Upper lobe of left lung (tissue), 6 donors: ENCODE measurements at regions not wholly inside any gene's neighbourhood (a gene's known extent, or its start where the extent isn't known, plus 50 kb on each side); places are given as distances from the start of the nearest gene placed in this dataset.

Experiments
- ATAC-seq, 2 donors: fragments of 200-7000 bp; cut with Tn5 transposase; one replicate each; pipeline ENCODE4 v1.9.1; 2022; ENCODE audit warnings: mild to moderate bottlenecking in 2 of 2, moderate library complexity in 2 of 2; ENCODE audit not compliant: low FRiP score in 2 of 2
- DNase-seq, 2 donors: peaks; one replicate each; pipeline ENCODE4 v3.0.0-alpha.2; 2019 to 2020
- H3K27ac ChIP-seq, 4 donors: fragments of 200-600 bp; sonication (generic); one replicate each; pipeline ENCODE4 v1.5.1; 2016 to 2019
- H3K27me3 ChIP-seq, 4 donors: fragments of 200-600 bp; sonication (generic); one replicate each; pipeline ENCODE4 v1.5.1; 2017 to 2019
- H3K36me3 ChIP-seq, 4 donors: fragments of 200-600 bp; sonication (generic); one replicate each; pipeline ENCODE4 v1.5.1; 2016 to 2019
- H3K4me1 ChIP-seq, 4 donors: fragments of 200-600 bp; sonication (generic); one replicate each; pipeline ENCODE4 v1.5.1; 2018 to 2019
- H3K4me3 ChIP-seq, 4 donors: fragments of 200-600 bp; sonication (generic); one replicate each; pipeline ENCODE4 v1.5.1; 2017 to 2019; ENCODE audit warnings: mild to moderate bottlenecking in 2 of 4, moderate library complexity in 1 of 4
- H3K9me3 ChIP-seq, 4 donors: fragments of 200-600 bp; sonication (generic); one replicate each; pipeline ENCODE4 v1.5.1; 2018 to 2019
- CTCF ChIP-seq, 6 experiments: fragments of 450-650 bp in 4 of 6; fragments of 200-600 bp in 2 of 6; sonication (generic) in 2 of 6; IDR thresholded peaks; one replicate each; pipeline ENCODE4 v1.5.1; 2016 to 2019; ENCODE audit warnings: antibody characterized with exemption in 6 of 6
- EP300 ChIP-seq, 4 donors: sonication (generic); formaldehyde crosslinking; IDR thresholded peaks; one replicate each; pipeline ENCODE4 v1.5.1; 2017; ENCODE audit warnings: antibody characterized with exemption in 4 of 4, control low read depth in 2 of 4
- POLR2A ChIP-seq, 4 donors: fragments of 450-650 bp; IDR thresholded peaks; one replicate each; pipeline ENCODE4 v1.5.1; 2016 to 2017; ENCODE audit warnings: antibody characterized with exemption in 4 of 4, mild to moderate bottlenecking in 2 of 4
- POLR2AphosphoS5 ChIP-seq, 2 donors: sonication (generic); formaldehyde crosslinking; IDR thresholded peaks; one replicate each; pipeline ENCODE4 v1.5.1; 2017; ENCODE audit warnings: antibody characterized with exemption in 2 of 2
- WGBS, 2 donors: methylation state at CpG; one replicate each; pipeline ENCODE4 v1.1.5; 2017 to 2018; 5-methylcytosine and 5-hydroxymethylcytosine counted together
- donor health status: DM: no; HTN: no; CAD: no; lungs with moderate emphysema.
- donor health status: DM: no; HTN: yes; CAD: no; lungs with severe emphysema.

GRCh38 chr14:62244221-62244620 lies 482.0 kb downstream of the SNAPC1 start:
- Histone ChIP-seq H3K27me3 (no peaks in the 10 kb centered on the region), H3K4me3 (no peak overlapping the region), H3K36me3 (no peaks in the 10 kb centered on the region), H3K4me1 (no peaks in the 10 kb centered on the region), H3K27ac (no peak overlapping the region), H3K9me3 (no peaks in the 10 kb centered on the region)
- TF ChIP-seq EP300 (IDR thresholded peaks at IDR 0.05) (no peak), POLR2AphosphoS5 (IDR thresholded peaks at IDR 0.05) (no peak), CTCF (IDR thresholded peaks at IDR 0.05) (no peak), POLR2A (IDR thresholded peaks at IDR 0.05) (no peak)
- WGBS, 2 donors, result 81 to 88% methylated on average over 1 of the region's 1 CpG
- DNase-seq (no peak), ATAC-seq (no peak)

DNA sequence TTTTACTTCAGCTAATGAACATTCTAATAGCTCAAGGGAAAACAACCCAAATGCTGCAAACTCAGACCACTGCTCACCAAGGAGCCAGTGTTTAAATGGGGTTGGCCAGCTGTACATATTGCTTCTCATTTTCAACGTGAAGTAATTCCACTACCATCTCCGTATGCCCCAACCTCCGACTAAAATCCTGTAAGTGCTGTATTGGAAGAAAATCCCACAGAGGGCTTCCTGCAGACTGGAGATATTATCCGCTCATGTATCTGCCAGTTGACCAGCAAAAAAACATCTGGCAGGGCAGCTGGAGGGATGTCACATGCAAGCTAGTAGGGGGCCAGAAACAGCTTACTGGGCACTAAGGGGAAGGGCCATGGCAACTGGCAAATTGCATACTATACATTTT lies 485.0 kb downstream of the SNAPC1 start:
- no peak for DNase-seq
- Histone ChIP-seq H3K27me3 (no peaks in the 10 kb centered on the region), H3K36me3 (no peaks in the 10 kb centered on the region), H3K27ac (no peak overlapping the region), H3K4me1 (no peaks in the 10 kb centered on the region), H3K9me3 (no peaks in the 10 kb centered on the region), H3K4me3 (no peak overlapping the region)
- WGBS, 2 donors, result 81% methylated on average over 4 of the region's 4 CpGs
- no peak for TF ChIP-seq CTCF (IDR thresholded peaks at IDR 0.05)
- TF ChIP-seq POLR2A (IDR thresholded peaks at IDR 0.05), result no peak
- no peak for TF ChIP-seq EP300 (IDR thresholded peaks at IDR 0.05)
- no peak for TF ChIP-seq POLR2AphosphoS5 (IDR thresholded peaks at IDR 0.05)
- no peak for ATAC-seq

GRCh38 chr14:62251237-62251636 lies 489.0 kb downstream of the SNAPC1 start:
- Histone ChIP-seq H3K9me3 (no peaks in the 10 kb centered on the region), H3K4me3 (no peak overlapping the region), H3K27me3 (no peaks in the 10 kb centered on the region), H3K4me1 (no peaks in the 10 kb centered on the region), H3K36me3 (no peaks in the 10 kb centered on the region), H3K27ac (no peak overlapping the region)
- 37 to 38% methylated on average over 4 of the region's 4 CpGs for WGBS, 2 donors
- DNase-seq, result no peak
- no peak for ATAC-seq
- no peak for TF ChIP-seq POLR2A (IDR thresholded peaks at IDR 0.05)
- no peak for TF ChIP-seq EP300 (IDR thresholded peaks at IDR 0.05)
- no peak for TF ChIP-seq POLR2AphosphoS5 (IDR thresholded peaks at IDR 0.05)
- TF ChIP-seq CTCF (IDR thresholded peaks at IDR 0.05), result no peak

- Histone ChIP-seq H3K36me3 (no peaks in the 10 kb centered on the region), H3K27ac (no peak overlapping the region), H3K4me1 (no peaks in the 10 kb centered on the region), H3K27me3 (no peaks in the 10 kb centered on the region), H3K4me3 (no peak overlapping the region), H3K9me3 (no peaks in the 10 kb centered on the region)
- 36 to 60% methylated on average over 1 of the region's 1 CpG for WGBS, 2 donors
- TF ChIP-seq POLR2A (IDR thresholded peaks at IDR 0.05) (no peak), POLR2AphosphoS5 (IDR thresholded peaks at IDR 0.05) (no peak), CTCF (IDR thresholded peaks at IDR 0.05) (no peak), EP300 (IDR thresholded peaks at IDR 0.05) (no peak)
- DNase-seq, result no peak
- no peak for ATAC-seq
Measured at GRCh38 chr14:62253171-62253570, 491.0 kb downstream of the SNAPC1 start.

- Histone ChIP-seq H3K4me3 (no peak overlapping the region), H3K9me3 (no peaks in the 10 kb centered on the region), H3K36me3 (no peaks in the 10 kb centered on the region), H3K27ac (no peak overlapping the region), H3K27me3 (no peaks in the 10 kb centered on the region), H3K4me1 (no peaks in the 10 kb centered on the region)
- WGBS, 2 donors, result 82 to 86% methylated on average over 2 of the region's 2 CpGs
- DNase-seq (no peak), ATAC-seq (no peak)
- TF ChIP-seq CTCF (IDR thresholded peaks at IDR 0.05) (no peak), POLR2A (IDR thresholded peaks at IDR 0.05) (no peak), EP300 (IDR thresholded peaks at IDR 0.05) (no peak), POLR2AphosphoS5 (IDR thresholded peaks at IDR 0.05) (no peak)
Measured at GRCh38 chr14:62253911-62254310, 491.7 kb downstream of the SNAPC1 start.
